RCC 7860 (cell line): ENCODE measurements at regions not wholly inside any gene's neighbourhood (a gene's known extent, or its start where the extent isn't known, plus 50 kb on each side); places are given as distances from the start of the nearest gene placed in this dataset.
A peak's percentile ranks its signal among the peaks of the same experiment; 100 is the strongest.

ENCODE experiments used
- DNase-seq: peaks from one replicate; pipeline ENCODE4 v3.0.0-alpha.2; 2015; ENCODE audit warnings: low spot score
- FAIRE-seq: peaks from 2 replicates; lab custom pipeline; 2012; peaks lifted over from hg19 to GRCh38; lab: Jason Lieb, UNC

- DNase-seq (peak; percentile 17), FAIRE-seq (no peak)
These were observed 212.1 kb upstream of the PHACTR1 start for GRCh38 chr6:12504325-12504966.

GRCh38 chr6:12505486-12505885 lies 211.1 kb upstream of the PHACTR1 start:
- FAIRE-seq (no peak), DNase-seq (no peak)

- FAIRE-seq (no peak), DNase-seq (no peak)
These were observed 210.4 kb upstream of the PHACTR1 start for GRCh38 chr6:12506159-12506558.

GRCh38 chr6:12507636-12508035 lies 208.9 kb upstream of the PHACTR1 start:
- no peak for DNase-seq
- no peak for FAIRE-seq

GRCh38 chr6:12508553-12508952 lies 208.0 kb upstream of the PHACTR1 start:
- no peak for DNase-seq
- FAIRE-seq: no peak

GRCh38 chr6:12509060-12509459 lies 207.5 kb upstream of the PHACTR1 start:
- DNase-seq (no peak), FAIRE-seq (no peak)

- no peak for FAIRE-seq
These were observed 200.5 kb upstream of the PHACTR1 start for GRCh38 chr6:12516070-12516469.

GRCh38 chr6:12522347-12522746 lies 194.2 kb upstream of the PHACTR1 start:
- FAIRE-seq: peak; percentile 92

More at GRCh38 chr6:12516070-12516469, 200.5 kb upstream of the PHACTR1 start:
- no peak for DNase-seq

GRCh38 chr6:12523726-12524125 lies 192.8 kb upstream of the PHACTR1 start:
- DNase-seq (no peak), FAIRE-seq (no peak)

More at GRCh38 chr6:12522347-12522746, 194.2 kb upstream of the PHACTR1 start:
- peak; percentile 62 for DNase-seq

- DNase-seq: no peak
- FAIRE-seq: no peak
These were observed 191.3 kb upstream of the PHACTR1 start for GRCh38 chr6:12525276-12525675.

GRCh38 chr6:12527339-12527738 lies 189.2 kb upstream of the PHACTR1 start:
- FAIRE-seq (no peak), DNase-seq (no peak)

- DNase-seq (no peak), FAIRE-seq (no peak)
These were observed 188.4 kb upstream of the PHACTR1 start for GRCh38 chr6:12528136-12528535.

- no peak for FAIRE-seq
These were observed 187.8 kb upstream of the PHACTR1 start for GRCh38 chr6:12528581-12529363.

GRCh38 chr6:12529364-12530019 lies 187.1 kb upstream of the PHACTR1 start:
- DNase-seq (no peak), FAIRE-seq (no peak)

More at GRCh38 chr6:12528581-12529363, 187.8 kb upstream of the PHACTR1 start:
- no peak for DNase-seq

GRCh38 chr6:12530345-12530744 lies 186.2 kb upstream of the PHACTR1 start:
- no peak for FAIRE-seq
- no peak for DNase-seq

- no peak for DNase-seq
- no peak for FAIRE-seq
These were observed 183.0 kb upstream of the PHACTR1 start for GRCh38 chr6:12533586-12533985.

- DNase-seq (no peak), FAIRE-seq (no peak)
These were observed 182.3 kb upstream of the PHACTR1 start for GRCh38 chr6:12534069-12534853.

- FAIRE-seq (no peak), DNase-seq (no peak)
These were observed 180.8 kb upstream of the PHACTR1 start for GRCh38 chr6:12535586-12536314.

GRCh38 chr6:12536416-12536815 lies 180.2 kb upstream of the PHACTR1 start:
- FAIRE-seq (no peak), DNase-seq (no peak)

- no peak for FAIRE-seq
- no peak for DNase-seq
These were observed 179.2 kb upstream of the PHACTR1 start for GRCh38 chr6:12537389-12537788.
